ENCODE measurements at regions not wholly inside any gene's neighbourhood (a gene's known extent, or its start where the extent isn't known, plus 50 kb on each side); places are given as distances from the start of the nearest gene placed in this dataset.

DNA sequence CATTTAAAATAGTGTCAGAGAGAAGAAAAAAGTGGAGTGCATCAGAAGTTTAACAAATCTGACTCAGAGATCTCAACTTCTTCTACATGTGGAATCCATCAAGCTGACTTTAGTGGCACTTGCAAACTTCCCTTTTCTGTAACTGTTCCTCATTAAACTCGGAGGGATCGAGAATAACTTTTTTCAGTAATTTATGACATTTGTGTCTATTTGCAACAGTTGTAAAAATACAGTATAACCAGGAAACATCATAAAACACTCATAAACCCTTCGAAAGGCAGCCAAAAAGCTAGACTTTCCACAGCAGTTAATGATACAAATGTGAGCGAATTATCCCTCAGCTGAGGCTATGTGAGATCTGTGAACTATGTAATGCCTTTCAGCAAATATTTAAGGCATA, 1936.8 kb upstream of the SEL1L start:
- Histone ChIP-seq H3K9ac (ENCODE audit: low read length) (no peak overlapping the region), H3K9me3 (ENCODE audit: low read length) (no peaks in the 10 kb centered on the region), H3K27ac (ENCODE audit: low read depth, low read length, poor library complexity, severe bottlenecking) (no peak overlapping the region), H3F3A (ENCODE audit: insufficient read depth, low read length) (no peaks in the 10 kb centered on the region), H3K4me2 (ENCODE audit: low read length) (no peak overlapping the region), H3K27me3 (ENCODE audit: insufficient read depth, low read length) (no peaks in the 10 kb centered on the region), H3K4me1 (ENCODE audit: insufficient read depth, low read length, severe bottlenecking) (no peaks in the 10 kb centered on the region), H2AFZ (ENCODE audit: low read length) (no peak overlapping the region), H4K20me1 (ENCODE audit: insufficient read depth, low read length) (no peaks in the 10 kb centered on the region), H3K9me2 (ENCODE audit: low read depth, low read length) (no peaks in the 10 kb centered on the region), H3K79me2 (ENCODE audit: insufficient read depth, low read length) (no peaks in the 10 kb centered on the region), H3K36me3 (ENCODE audit: insufficient read depth, low read length) (no peaks in the 10 kb centered on the region), H3K4me3 (ENCODE audit: low read depth, low read length, poor library complexity, severe bottlenecking) (no peak overlapping the region)
- TF ChIP-seq, protein P1, sequence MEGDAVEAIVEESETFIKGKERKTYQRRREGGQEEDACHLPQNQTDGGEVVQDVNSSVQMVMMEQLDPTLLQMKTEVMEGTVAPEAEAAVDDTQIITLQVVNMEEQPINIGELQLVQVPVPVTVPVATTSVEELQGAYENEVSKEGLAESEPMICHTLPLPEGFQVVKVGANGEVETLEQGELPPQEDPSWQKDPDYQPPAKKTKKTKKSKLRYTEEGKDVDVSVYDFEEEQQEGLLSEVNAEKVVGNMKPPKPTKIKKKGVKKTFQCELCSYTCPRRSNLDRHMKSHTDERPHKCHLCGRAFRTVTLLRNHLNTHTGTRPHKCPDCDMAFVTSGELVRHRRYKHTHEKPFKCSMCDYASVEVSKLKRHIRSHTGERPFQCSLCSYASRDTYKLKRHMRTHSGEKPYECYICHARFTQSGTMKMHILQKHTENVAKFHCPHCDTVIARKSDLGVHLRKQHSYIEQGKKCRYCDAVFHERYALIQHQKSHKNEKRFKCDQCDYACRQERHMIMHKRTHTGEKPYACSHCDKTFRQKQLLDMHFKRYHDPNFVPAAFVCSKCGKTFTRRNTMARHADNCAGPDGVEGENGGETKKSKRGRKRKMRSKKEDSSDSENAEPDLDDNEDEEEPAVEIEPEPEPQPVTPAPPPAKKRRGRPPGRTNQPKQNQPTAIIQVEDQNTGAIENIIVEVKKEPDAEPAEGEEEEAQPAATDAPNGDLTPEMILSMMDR (IDR thresholded peaks at IDR 0.05; ENCODE audit: low read length), result no peak

DNA sequence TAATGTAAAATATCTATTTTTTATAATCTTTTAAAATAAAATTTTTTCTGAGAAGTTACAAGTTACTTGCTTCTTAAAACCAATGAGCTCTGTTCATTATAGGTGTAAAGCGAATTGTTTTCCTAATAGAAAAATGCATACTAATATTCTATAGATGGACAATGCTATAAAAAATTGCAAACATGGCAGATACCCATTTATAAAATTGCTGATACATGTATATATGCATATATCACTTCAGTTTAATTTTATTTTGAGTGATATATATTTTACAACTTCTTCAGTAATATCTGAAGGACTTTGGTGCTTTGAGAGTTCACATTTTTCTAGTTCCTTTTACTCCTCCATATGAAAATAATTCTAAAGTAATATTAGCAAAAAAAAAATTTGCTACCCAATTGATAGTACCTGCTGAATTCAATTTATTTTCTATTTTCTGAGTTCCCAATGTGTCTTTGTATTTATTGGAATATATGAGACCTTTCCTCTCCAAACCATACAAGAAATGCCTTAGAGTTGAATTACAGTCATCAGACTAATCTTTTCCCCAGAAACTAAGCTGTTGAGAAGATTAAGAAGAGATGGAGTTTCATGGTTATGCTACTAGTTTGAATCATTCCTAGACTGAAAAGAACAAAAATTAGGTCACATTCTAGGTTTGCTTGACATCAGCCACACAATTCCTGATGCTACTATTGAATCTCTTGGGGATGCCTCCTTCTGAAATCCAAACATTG, 1937.5 kb upstream of the SEL1L start:
- no peaks in the 10 kb centered on the region for H3K4me1 ChIP-seq (ENCODE audit: insufficient read depth, low read length, severe bottlenecking)

DNA sequence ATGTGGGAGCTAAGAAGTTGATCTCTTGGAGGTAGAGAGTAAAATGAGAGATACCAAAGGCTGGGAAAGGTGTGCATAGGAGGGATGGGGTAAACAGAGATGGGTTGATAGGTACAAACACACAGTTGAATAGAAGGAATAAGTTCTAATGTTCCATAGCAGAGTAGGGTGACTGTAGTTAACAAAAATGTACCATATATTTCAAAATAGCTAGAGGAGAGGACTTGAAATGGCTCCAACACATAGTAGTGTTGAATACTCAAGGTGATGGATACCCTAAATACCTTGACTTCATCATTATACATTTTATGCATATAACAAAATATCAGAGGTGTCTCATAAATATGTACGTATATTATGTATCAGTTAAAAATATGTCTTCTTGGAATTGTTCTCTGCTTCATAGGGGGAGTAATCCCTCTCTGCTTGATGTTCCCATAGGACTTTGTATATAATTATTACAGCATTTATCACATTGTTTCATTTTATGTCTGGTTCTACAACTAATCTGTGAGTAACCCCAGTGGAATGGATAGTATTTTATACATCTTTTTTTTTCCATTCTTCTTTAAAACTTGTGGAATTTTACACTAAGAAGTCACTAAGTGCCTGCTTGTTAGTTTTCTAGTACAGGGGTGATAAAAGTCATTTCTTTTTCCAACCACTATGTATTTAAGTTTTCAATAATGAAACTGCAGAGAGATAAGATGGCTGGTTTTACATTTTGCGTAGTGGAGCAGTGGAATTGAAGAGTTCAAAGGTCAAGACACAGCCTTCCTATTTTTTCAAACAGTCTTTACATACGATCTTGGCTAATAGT, 1940.0 kb upstream of the SEL1L start:
- Histone ChIP-seq H3F3A (ENCODE audit: insufficient read depth, low read length) (no peaks in the 10 kb centered on the region), H3K79me2 (ENCODE audit: insufficient read depth, low read length) (no peaks in the 10 kb centered on the region), H3K27me3 (ENCODE audit: insufficient read depth, low read length) (no peaks in the 10 kb centered on the region), H3K9me3 (ENCODE audit: low read length) (no peaks in the 10 kb centered on the region), H4K20me1 (ENCODE audit: insufficient read depth, low read length) (no peaks in the 10 kb centered on the region), H3K36me3 (ENCODE audit: insufficient read depth, low read length) (no peaks in the 10 kb centered on the region), H3K4me1 (ENCODE audit: insufficient read depth, low read length, severe bottlenecking) (no peaks in the 10 kb centered on the region), H3K4me2 (ENCODE audit: low read length) (no peak overlapping the region), H3K9me2 (ENCODE audit: low read depth, low read length) (no peaks in the 10 kb centered on the region), H3K27ac (ENCODE audit: low read depth, low read length, poor library complexity, severe bottlenecking) (no peak overlapping the region), H3K4me3 (ENCODE audit: low read depth, low read length, poor library complexity, severe bottlenecking) (no peak overlapping the region), H3K9ac (ENCODE audit: low read length) (no peak overlapping the region), H2AFZ (ENCODE audit: low read length) (no peak overlapping the region)
- TF ChIP-seq EZH2 (IDR thresholded peaks at IDR 0.05; ENCODE audit: borderline replicate concordance, low read length), result no peak
- TF ChIP-seq, protein P1 (IDR thresholded peaks at IDR 0.05; ENCODE audit: low read length), result no peak

More for the DNA sequence above, 1937.5 kb upstream of the SEL1L start:
- Histone ChIP-seq H3K27ac (ENCODE audit: low read depth, low read length, poor library complexity, severe bottlenecking) (no peak overlapping the region), H3K79me2 (ENCODE audit: insufficient read depth, low read length) (no peaks in the 10 kb centered on the region), H3K36me3 (ENCODE audit: insufficient read depth, low read length) (no peaks in the 10 kb centered on the region), H3K27me3 (ENCODE audit: insufficient read depth, low read length) (no peaks in the 10 kb centered on the region), H4K20me1 (ENCODE audit: insufficient read depth, low read length) (no peaks in the 10 kb centered on the region), H3F3A (ENCODE audit: insufficient read depth, low read length) (no peaks in the 10 kb centered on the region), H3K9me3 (ENCODE audit: low read length) (no peaks in the 10 kb centered on the region), H3K9me2 (ENCODE audit: low read depth, low read length) (no peaks in the 10 kb centered on the region), H3K4me2 (ENCODE audit: low read length) (no peak overlapping the region), H3K4me3 (ENCODE audit: low read depth, low read length, poor library complexity, severe bottlenecking) (no peak overlapping the region), H2AFZ (ENCODE audit: low read length) (no peak overlapping the region), H3K9ac (ENCODE audit: low read length) (no peak overlapping the region)
- no peak for TF ChIP-seq EZH2 (IDR thresholded peaks at IDR 0.05; ENCODE audit: borderline replicate concordance, low read length)
- TF ChIP-seq, protein P1 (IDR thresholded peaks at IDR 0.05; ENCODE audit: low read length), result no peak
